ENCODE measurements at regions not wholly inside any gene's neighbourhood (a gene's known extent, or its start where the extent isn't known, plus 50 kb on each side); places are given as distances from the start of the nearest gene placed in this dataset.

GRCh38 chr7:136130511-136131303, 153.5 kb upstream of the MTPN start:
- DNase-seq = no peak
- H3K27me3 Mint-ChIP-seq (ENCODE audit: unreplicated experiment) = no peaks in the 10 kb centered on the region
- peaks cover 3% of the 10 kb centered on the region for H3K9me3 Mint-ChIP-seq (ENCODE audit: unreplicated experiment)
- H3K4me1 Mint-ChIP-seq (ENCODE audit: low read depth, unreplicated experiment) = peaks cover 14% of the 10 kb centered on the region
- no peak overlapping the region for H3K4me3 Mint-ChIP-seq (ENCODE audit: unreplicated experiment)
- no peaks in the 10 kb centered on the region for H3K36me3 Mint-ChIP-seq (ENCODE audit: unreplicated experiment)
- no peak for TF ChIP-seq CTCF (IDR thresholded peaks at IDR 0.05; ENCODE audit: partially characterized antibody, unreplicated experiment)
- H3K27ac Mint-ChIP-seq (ENCODE audit: unreplicated experiment) = no peak overlapping the region

- no peak for DNase-seq
- H3K36me3 Mint-ChIP-seq (ENCODE audit: unreplicated experiment) = peaks cover 7% of the 10 kb centered on the region
- TF ChIP-seq CTCF (IDR thresholded peaks at IDR 0.05; ENCODE audit: partially characterized antibody, unreplicated experiment) = no peak
These were observed 150.9 kb upstream of the MTPN start for GRCh38 chr7:136128050-136128449.

GRCh38 chr7:136123352-136123751, 146.2 kb upstream of the MTPN start:
- Mint-ChIP-seq H3K36me3 (ENCODE audit: unreplicated experiment) (peaks cover 7% of the 10 kb centered on the region), H3K27me3 (ENCODE audit: unreplicated experiment) (no peaks in the 10 kb centered on the region), H3K4me1 (ENCODE audit: low read depth, unreplicated experiment) (peaks cover 1% of the 10 kb centered on the region), H3K27ac (ENCODE audit: unreplicated experiment) (no peak overlapping the region), H3K9me3 (ENCODE audit: unreplicated experiment) (peaks cover 3% of the 10 kb centered on the region), H3K4me3 (ENCODE audit: unreplicated experiment) (no peak overlapping the region)
- no peak for DNase-seq
- no peak for TF ChIP-seq CTCF (IDR thresholded peaks at IDR 0.05; ENCODE audit: partially characterized antibody, unreplicated experiment)

More at GRCh38 chr7:136128050-136128449, 150.9 kb upstream of the MTPN start:
- Mint-ChIP-seq H3K27ac (ENCODE audit: unreplicated experiment) (no peak overlapping the region), H3K4me3 (ENCODE audit: unreplicated experiment) (no peak overlapping the region), H3K27me3 (ENCODE audit: unreplicated experiment) (no peaks in the 10 kb centered on the region), H3K9me3 (ENCODE audit: unreplicated experiment) (peaks cover 3% of the 10 kb centered on the region), H3K4me1 (ENCODE audit: low read depth, unreplicated experiment) (peaks cover 1% of the 10 kb centered on the region)

GRCh38 chr7:136122026-136122425, 144.9 kb upstream of the MTPN start:
- no peak for TF ChIP-seq CTCF (IDR thresholded peaks at IDR 0.05; ENCODE audit: partially characterized antibody, unreplicated experiment)
- Mint-ChIP-seq H3K27me3 (ENCODE audit: unreplicated experiment) (no peaks in the 10 kb centered on the region), H3K4me3 (ENCODE audit: unreplicated experiment) (no peak overlapping the region), H3K36me3 (ENCODE audit: unreplicated experiment) (peaks cover 7% of the 10 kb centered on the region), H3K27ac (ENCODE audit: unreplicated experiment) (no peak overlapping the region), H3K4me1 (ENCODE audit: low read depth, unreplicated experiment) (peaks cover under 1% of the 10 kb centered on the region), H3K9me3 (ENCODE audit: unreplicated experiment) (peaks cover 1% of the 10 kb centered on the region)
- no peak for DNase-seq

- no peak overlapping the region for H3K4me3 Mint-ChIP-seq (ENCODE audit: unreplicated experiment)
- peaks cover 1% of the 10 kb centered on the region for H3K9me3 Mint-ChIP-seq (ENCODE audit: unreplicated experiment)
- H3K36me3 Mint-ChIP-seq (ENCODE audit: unreplicated experiment) = no peaks in the 10 kb centered on the region
- TF ChIP-seq CTCF (IDR thresholded peaks at IDR 0.05; ENCODE audit: partially characterized antibody, unreplicated experiment) = no peak
- no peak for DNase-seq
- H3K27me3 Mint-ChIP-seq (ENCODE audit: unreplicated experiment) = peaks cover 5% of the 10 kb centered on the region
- H3K4me1 Mint-ChIP-seq (ENCODE audit: low read depth, unreplicated experiment) = no peaks in the 10 kb centered on the region
- H3K27ac Mint-ChIP-seq (ENCODE audit: unreplicated experiment) = no peak overlapping the region
These were observed 140.4 kb upstream of the MTPN start for GRCh38 chr7:136117539-136117938.

Data from glutamatergic neuron (in vitro differentiated cells).